Activated CD4-positive, alpha-beta T cell treated with anti-CD3 and anti-CD28 coated beads for 48 hours (primary cell): ENCODE measurements at regions not wholly inside any gene's neighbourhood (a gene's known extent, or its start where the extent isn't known, plus 50 kb on each side); places are given as distances from the start of the nearest gene placed in this dataset.

Experiments used
- DNase-seq: peaks from one replicate; pipeline ENCODE4 v3.0.0-alpha.2; 2020

- no peak for DNase-seq
Measured at GRCh38 chr20:43305749-43306148, 116.0 kb upstream of the PTPRT start.

DNA sequence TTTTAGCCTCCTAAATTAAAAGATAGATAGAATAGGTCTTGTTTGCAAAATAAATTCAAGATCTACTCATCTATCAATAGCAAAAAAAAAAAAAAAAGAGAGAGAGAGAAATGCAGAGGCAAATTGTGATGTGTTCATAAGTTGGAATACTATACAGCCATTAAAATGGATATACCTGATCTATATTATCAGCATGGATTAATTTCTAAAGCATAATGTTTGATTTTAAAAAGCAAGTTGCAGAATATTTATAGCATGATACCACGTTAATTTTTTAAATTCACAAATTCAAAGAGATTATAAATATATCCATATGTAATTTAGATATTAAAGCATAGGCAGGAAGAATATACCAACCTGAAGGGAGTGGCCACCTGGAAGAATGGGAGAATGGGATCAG lies 114.9 kb upstream of the PTPRT start:
- DNase-seq, result no peak

- no peak for DNase-seq
Measured at GRCh38 chr20:43302936-43303335, 113.2 kb upstream of the PTPRT start.

- no peak for DNase-seq
Measured at GRCh38 chr20:43300901-43301300, 111.2 kb upstream of the PTPRT start.

GRCh38 chr20:43295781-43296180 lies 106.1 kb upstream of the PTPRT start:
- no peak for DNase-seq

DNA sequence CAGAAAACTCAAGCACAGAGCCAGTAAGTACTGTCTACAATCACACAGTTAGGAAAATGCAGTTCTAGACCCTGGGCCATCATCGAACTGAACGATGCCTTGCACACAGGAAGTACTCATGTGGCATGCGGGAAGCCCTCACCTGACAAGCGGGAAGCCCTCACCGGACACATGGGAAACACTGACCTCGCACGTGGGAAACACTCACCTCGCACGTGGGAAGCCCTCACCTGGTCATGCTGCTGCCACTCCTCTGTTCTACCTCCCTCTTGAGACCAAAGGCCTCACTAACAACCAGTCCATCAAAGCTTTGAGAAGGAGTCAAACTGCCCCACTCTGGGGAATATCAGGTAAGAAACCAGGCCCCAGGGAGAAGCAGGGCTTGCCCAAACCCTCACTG lies 105.6 kb upstream of the PTPRT start:
- DNase-seq, result no peak

DNA sequence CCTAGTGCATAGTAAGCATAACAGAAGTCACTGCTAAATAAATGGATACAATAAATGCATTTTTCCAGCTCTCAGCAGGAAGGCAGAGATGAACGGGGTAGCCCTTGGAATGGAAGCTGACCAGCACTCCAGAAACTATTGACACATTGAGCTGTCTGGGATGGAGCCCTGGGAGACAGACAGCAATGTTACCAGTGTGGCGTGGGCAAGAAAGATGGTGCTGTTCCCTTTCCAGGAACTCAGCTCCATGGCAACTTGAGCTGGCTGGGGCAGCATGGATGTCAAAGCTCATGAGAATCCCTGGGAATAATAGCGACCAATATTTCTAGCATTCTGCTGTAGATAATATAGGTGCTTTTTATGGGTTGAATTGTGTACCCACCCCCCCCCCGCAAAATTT lies 104.3 kb upstream of the PTPRT start:
- no peak for DNase-seq

DNA sequence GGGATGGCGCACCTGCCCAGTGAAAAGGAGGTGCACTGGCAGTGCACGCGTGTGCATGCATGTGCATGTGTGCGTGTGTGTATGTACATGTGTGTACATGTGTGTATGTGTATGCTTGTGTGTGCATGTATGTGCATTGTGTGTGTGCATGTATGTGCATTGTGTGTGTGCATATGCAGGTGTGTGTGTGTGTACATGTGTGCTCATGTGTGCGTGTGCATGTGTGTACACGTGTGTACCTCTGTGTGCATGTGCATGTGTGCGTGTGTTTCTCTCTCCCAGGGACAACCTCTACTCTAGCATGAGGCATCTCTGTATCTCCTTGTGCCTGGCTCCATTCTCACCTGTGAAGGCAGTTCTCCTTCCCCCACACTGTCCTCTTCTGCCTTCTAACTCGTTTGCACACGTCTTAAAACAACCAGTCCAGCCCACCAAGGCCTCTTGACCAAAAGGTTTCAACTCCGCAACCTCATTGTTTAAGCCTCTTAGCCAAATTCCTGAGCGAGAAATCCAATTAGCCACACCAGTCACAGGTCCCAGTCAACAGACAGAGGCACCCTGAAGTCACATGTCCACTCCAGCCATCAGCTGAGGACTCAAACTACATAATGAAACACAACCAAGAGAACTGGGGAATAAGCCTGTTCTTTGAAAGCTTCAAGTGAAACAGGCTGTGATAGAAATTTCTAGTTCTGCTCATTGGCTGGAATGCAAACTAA lies 103.5 kb upstream of the PTPRT start:
- no peak for DNase-seq

DNA sequence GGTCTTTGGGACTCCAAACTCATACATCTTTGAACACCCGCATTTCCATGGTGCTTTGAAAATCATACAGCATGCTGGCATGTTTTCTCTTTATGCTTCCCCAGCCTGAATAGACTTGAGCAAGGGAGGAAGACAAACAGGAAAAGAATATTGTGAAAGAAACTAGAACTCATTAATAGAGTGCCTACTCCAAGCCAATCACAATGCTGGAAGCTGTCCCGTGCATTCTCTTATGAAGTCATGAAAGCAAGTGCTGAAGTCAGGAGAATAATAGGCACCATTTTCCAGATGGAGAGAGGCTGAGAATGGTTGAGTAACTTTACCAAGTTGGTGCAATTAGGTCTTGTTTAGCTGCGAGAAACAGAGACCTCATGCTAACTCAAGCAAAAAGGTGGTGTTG lies 102.5 kb upstream of the PTPRT start:
- no peak for DNase-seq

- DNase-seq, result no peak
Measured at GRCh38 chr20:43287637-43288036, 97.9 kb upstream of the PTPRT start.

DNA sequence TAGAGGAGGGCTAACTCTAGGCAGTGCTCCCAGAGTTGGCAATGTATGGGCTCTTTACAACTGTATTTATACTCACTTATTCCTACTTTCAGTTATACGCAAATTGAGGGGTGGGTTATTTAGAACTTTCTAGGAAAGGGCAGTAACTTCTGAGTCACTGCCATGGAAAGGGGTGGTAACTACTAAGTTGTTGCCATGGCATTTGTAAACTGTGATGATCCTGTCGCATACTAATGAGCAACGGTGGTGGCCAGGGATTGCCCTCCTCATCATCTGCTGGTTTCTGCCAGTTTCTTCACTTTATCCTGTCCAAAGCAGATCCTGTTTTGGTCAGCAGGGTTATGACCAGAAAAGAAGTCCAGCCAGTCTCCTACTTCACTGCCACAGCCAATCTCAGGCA lies 95.5 kb upstream of the PTPRT start:
- DNase-seq, result no peak

DNA sequence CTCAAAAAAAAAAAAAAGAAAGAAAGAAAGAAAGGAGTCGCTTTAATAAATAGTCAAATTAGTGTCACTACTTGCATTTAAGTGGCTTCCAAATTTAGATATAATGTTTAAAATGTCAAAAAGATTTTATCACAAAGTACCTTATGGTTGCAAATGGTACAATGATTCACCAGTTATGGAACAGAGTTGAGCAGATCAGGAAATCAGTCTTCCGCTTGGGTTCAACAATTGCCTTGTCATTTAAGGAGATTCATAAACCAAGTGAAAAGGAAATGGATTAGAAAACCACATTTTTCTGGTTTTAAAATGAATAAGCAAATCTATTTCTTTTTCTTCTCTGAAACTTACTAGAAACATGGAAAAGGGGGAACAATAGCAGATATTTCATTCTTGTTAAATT lies 94.8 kb upstream of the PTPRT start:
- DNase-seq, result no peak

DNA sequence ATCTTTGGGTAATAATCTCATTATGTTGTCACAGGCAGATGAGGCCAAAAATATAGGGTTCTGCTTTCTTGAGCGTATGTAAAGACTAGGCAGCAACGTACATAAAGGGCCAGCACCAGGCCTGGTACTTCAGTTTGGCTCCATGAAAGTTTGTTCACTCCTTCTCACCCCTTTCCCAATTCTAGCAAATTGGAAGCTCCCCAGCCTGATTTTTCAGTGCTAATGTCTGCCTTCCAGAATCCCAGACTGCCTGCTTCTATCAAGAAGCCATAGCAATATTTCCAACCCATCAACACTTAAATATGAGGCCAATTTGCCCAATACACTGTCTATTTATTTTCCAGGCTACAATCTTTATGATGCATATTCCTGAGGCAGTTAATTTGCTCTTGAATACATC lies 93.4 kb upstream of the PTPRT start:
- DNase-seq, result no peak

DNA sequence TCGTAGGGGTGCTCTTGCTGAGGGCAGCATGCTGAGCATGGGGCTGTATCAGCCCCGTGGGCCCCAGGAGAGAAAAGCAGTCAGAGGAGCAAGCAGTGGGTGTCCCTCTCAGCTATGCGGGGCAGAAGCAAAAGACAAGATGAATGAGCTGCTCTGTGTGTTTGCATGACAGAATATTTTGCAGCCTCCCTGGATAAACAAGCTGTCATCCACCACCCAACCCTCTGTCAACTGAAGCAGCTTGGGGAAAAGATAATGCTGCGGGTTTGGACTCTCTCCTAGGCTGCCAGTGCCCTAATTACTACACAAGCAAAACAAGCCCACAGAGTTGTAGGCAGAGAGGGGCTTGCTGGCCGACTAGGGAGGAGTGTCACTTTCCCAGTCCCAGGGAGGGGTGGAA lies 82.3 kb upstream of the PTPRT start:
- no peak for DNase-seq

DNA sequence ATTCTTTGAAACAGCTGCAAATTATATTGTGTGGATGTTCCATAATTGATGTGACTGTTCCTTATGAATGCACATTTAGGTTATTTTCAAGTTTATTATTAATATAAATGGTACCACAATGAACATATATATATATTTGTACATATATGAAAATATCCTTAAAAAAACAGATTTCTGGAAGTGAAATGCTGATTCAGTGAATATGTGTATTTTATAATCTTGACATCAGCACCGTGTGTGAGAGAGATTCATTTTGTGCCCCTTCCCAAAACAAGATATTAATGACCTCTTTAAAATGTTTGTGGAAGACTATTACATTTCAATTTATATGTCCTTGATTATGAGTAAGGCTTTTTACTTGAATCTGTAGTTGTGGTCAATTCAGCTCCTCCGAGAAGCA lies 75.7 kb upstream of the PTPRT start:
- no peak for DNase-seq

- no peak for DNase-seq
Measured at GRCh38 chr20:43263226-43263625, 73.5 kb upstream of the PTPRT start.

GRCh38 chr20:43262341-43262740 lies 72.6 kb upstream of the PTPRT start:
- no peak for DNase-seq

DNA sequence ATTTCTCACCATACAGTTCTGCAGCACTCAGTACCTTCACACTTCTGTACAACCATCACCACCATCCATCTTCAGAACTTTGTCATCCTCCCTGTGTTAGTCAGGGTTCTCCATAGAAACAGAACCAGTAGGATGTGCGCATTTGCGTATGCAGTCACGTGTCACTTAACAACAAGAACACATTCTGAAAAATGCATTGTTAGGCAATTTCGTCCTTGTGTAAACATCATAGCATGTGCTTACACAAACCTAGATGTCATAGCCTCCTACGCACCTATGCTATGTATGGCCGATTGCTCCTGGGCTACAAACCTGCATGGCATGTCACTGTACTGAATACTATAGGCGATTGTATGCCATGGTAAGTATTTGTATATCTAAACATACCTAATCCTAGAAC lies 66.2 kb upstream of the PTPRT start:
- no peak for DNase-seq

- no peak for DNase-seq
Measured at GRCh38 chr20:43252761-43253160, 63.1 kb upstream of the PTPRT start.

DNA sequence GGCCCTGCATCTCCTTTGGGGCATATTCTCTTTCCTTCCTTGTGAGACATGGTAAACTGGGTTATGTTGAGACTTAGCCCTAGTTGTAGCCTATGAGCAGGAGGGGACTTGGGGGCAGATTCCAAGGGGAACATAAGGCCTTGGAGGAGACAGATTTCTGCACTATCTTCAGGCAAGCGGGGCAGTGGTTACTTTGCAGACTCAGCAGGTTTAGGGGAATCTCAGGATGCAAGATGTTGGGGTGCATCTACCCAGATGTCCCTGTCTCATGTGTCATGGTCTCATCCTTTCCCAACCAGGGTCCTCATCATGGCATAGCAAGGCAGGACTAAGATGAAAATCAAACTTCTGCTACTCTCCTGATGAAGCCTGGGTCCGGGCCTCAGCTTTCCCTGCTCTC lies 58.6 kb upstream of the PTPRT start:
- no peak for DNase-seq

DNA sequence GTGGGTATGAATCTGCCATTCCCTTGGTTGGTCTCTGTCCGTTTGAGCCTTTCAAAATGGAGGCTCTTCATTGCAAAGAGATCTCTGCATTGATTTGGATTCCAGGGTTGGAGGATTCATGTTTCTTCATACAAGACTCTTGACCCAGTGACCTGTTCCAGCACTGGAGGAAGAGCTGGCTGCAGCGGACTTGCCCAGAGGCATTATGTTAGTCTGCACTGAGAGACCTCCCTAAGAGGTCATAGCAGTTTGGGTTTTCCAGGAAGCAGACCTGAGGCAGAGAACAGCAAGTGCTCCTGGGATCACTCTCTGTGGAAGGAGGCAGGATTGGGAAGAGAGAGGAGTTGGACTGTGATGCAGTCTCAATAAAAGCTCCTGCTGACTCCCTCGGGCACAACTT lies 57.7 kb upstream of the PTPRT start:
- no peak for DNase-seq

DNA sequence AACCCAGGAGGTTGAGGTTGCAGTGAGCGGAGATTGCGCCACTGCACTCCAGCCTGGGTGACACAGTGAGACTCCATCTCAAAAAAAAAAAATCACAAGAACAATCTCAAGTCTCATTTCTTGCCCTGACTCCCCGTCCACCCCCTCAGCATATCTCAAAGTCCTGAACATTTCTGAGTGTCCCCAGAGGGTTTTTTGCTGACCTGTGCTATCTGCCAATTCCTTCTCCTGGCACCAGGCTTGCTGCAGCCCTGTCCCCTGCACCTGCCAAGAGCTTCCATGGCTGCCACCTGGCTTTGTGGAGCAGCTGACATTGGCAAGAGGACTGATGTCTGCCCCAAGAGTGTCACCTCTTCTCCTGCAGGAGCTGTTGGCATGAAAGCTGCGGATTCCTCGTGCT lies 54.9 kb upstream of the PTPRT start:
- no peak for DNase-seq

DNA sequence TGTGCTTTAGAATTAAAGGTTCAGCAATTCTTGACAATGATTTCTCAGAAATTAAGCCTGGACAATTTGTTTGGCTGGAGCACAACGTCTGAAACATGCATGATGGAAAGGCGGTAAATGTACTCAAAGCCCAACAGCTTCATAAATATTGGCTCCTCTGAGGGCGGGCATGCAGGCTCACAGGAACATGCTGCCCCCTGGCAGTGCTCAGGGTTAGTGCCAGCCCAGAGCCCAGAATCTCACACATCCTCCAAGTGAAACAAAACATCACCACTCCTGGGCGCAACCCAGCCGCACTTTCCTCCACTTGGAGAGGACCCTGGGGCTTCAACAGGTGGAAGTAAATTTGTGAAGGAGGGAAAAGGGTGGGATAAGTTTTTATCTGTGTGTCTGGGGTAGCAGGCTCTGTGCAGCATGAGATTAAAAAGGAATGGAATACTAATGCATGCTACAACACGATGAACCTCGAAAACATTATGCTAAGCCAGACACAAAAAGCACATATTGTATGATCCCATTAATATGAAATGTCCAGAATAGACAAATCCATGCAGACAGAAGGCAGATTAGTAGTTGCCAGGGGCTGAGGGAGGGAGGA lies 54.1 kb upstream of the PTPRT start:
- no peak for DNase-seq

DNA sequence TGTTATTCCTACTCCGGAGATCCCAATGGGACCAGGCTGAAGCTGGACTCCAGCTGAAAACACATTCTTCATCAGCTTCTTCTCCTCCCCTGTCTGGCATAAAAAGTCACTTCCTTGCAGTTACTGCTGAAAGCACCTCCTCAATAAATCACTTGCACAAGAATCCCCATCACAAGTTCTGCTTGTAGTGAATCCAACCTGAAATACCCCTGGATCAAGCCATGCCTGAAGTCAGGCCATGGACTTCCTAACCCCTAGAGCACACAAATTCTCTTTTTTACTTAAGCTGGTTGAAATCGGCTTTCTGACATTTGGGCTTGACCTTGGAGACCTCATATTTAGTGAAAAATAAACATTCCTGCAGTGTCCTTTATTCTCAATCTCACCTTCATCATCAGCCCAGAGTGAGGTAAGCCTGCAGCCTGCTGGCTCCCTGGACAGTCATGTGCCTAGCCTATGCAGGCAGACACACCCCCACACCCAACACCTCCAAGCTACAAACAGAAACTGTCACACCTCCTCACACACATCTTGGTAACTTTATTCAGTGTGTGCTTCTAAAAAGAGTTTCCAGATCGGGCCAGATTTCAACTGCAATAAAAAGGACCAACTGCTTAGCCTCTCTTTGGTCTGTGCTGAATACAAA lies 51.5 kb upstream of the PTPRT start:
- DNase-seq, result no peak
